Activated T-cell treated with anti-CD3 and anti-CD28 coated beads, Interleukin-2, amount 50 U/mL, for 72 hours (primary cell): ENCODE measurements at regions not wholly inside any gene's neighbourhood (a gene's known extent, or its start where the extent isn't known, plus 50 kb on each side); places are given as distances from the start of the nearest gene placed in this dataset.
"Not testable (repeated sequence)": the region's sequence is repeated elsewhere in the genome, so short reads cannot be mapped to it uniquely, and the experiment has no call there.

Source experiments
- ATAC-seq, 2 donors: fragments of 150-1000 bp; cut with Tn5 transposase; replicated peaks in 1 of 2; 2 replicates each; pipeline ENCODE4 v1.10.0; 2021; ENCODE audit warnings: moderate library complexity in 2 of 2, mild to moderate bottlenecking in 1 of 2
- DNase-seq, 2 donors: peaks; one replicate each; pipeline ENCODE4 v3.0.0; 2021 to 2022; ENCODE audit warnings: mixed read lengths in 1 of 2
- H3K27ac Mint-ChIP-seq: one replicate; pipeline ENCODE4 v1.8.0; 2022; ENCODE audit warnings: mild to moderate bottlenecking, moderate library complexity, mixed read lengths
- H3K27me3 Mint-ChIP-seq: one replicate; pipeline ENCODE4 v1.8.0; 2022; ENCODE audit warnings: low read depth, mixed read lengths
- H3K36me3 Mint-ChIP-seq, 2 donors: one replicate each; pipeline ENCODE4 v1.8.0; 2022; ENCODE audit warnings: mixed read lengths in 2 of 2, mild to moderate bottlenecking in 1 of 2; ENCODE audit not compliant: insufficient read depth in 2 of 2
- H3K4me1 Mint-ChIP-seq: one replicate; pipeline ENCODE4 v1.8.0; 2022; ENCODE audit warnings: low read depth, mixed read lengths
- H3K4me3 Mint-ChIP-seq, 2 donors: one replicate each; pipeline ENCODE4 v1.8.0; 2022; ENCODE audit warnings: mild to moderate bottlenecking in 2 of 2, mixed read lengths in 2 of 2, moderate library complexity in 2 of 2
- H3K9me3 Mint-ChIP-seq, 2 donors: one replicate each; pipeline ENCODE4 v1.8.0; 2022; ENCODE audit warnings: mixed read lengths in 2 of 2

DNA sequence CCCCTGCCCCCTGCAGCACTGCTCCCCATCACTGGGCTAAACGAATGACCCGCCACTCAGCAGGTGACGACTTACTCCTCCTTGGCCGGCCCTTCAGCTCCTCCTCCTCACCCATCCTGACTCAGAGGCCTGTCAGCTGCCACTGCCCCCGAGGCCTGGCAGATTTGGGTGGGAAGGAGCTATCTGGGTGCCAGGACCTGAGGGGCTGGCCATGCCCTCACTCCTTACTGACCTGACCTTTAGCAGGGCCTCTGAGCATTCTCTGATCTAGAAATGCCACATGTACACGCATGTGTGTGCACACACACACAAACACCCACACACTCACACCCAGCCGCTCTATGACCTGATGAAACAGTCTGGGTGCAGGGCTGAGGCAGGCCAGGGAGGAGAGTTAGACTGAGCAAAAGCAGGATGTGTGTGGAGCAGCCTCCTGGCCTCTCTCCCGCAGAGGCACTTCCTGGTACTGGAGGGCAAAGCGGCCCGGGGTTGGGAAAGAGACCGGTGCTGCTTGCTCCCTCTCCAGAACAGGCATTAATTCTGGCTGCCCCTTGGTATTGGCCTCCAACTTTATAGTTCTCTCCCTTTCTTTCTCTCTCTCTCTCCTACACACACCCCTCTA lies 68.0 kb downstream of the ZFP36L2 start:
- no peaks in the 10 kb centered on the region for H3K36me3 Mint-ChIP-seq
- H3K27me3 Mint-ChIP-seq: no peaks in the 10 kb centered on the region
- peaks cover 62% of the 10 kb centered on the region for H3K4me1 Mint-ChIP-seq
- ATAC-seq: peak; percentile 56 to 65
- peak; percentile 69 to 73 for DNase-seq
- H3K4me3 Mint-ChIP-seq: peak overlapping the region; percentile 81 to 89
- H3K9me3 Mint-ChIP-seq: no peaks in the 10 kb centered on the region
- H3K27ac Mint-ChIP-seq: peak overlapping the region; percentile 90

DNA sequence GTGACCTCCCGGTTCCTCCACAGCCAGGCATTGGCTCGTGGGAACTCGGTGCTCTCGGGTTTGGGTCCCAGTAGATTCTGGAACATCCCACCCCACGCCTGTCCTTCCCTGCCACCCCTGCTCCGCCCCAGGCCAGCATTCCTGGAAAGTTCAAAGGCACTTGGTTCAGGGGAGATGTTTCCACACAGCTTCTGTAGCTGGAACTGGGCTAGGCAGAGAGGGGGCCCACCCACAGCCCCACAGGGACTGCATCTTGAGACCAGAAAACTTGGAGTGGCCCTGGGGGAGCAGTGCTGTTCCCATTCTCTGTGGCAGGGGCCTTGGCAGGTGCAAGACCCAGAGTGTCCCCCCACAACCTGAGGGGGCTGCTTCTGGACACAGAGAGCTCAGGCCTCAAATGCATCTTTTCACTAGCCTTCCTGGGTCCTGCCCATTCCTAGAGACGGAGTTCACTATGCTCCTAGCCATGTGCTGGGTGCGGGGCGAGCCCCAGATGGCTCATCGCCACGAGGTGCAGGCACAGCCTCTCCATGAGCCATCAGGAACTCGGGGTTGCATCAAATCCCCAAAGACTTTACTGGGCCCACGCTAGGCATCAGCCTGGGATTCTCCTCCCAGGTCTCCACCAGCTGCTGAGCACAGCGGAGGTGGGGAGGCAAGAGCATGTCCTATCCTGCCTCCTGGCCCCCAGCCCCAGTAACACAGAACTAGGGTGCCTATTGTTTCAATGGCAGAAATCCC lies 68.7 kb downstream of the ZFP36L2 start:
- Mint-ChIP-seq H3K27ac (no peak overlapping the region), H3K36me3 (no peaks in the 10 kb centered on the region), H3K4me1 (peaks cover 67% of the 10 kb centered on the region), H3K9me3 (no peaks in the 10 kb centered on the region), H3K27me3 (no peaks in the 10 kb centered on the region), H3K4me3 (peak overlapping the region; percentile 81 to 89)
- DNase-seq: no peak
- no peak for ATAC-seq

DNA sequence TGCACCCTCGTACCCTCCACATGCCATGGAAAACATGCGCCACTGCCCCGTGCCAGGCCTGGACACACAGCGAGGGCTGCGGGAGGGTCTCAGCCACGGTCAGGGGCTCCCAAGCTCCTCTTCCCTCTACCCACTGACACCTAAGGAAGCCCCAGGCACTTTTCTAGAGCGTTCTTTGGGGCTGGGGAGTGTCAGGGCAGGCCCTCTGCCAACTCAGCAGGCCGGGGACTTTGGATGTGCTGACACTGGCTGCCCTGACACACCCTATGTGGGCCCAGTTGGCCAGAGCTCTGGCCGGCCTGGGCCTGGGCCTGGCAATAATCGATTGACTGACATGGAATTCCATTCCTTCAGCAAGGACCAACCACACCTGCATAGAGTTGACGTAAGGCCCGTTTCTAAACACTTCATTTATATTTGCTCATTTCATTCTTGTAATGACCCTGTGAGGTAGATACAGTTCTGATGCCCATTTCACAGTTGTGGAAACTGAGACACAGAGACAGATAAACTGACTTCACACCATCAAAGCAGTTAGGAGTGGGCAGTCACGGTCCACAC lies 70.5 kb downstream of the ZFP36L2 start:
- ATAC-seq: no peak
- no peak overlapping the region for H3K27ac Mint-ChIP-seq

DNA sequence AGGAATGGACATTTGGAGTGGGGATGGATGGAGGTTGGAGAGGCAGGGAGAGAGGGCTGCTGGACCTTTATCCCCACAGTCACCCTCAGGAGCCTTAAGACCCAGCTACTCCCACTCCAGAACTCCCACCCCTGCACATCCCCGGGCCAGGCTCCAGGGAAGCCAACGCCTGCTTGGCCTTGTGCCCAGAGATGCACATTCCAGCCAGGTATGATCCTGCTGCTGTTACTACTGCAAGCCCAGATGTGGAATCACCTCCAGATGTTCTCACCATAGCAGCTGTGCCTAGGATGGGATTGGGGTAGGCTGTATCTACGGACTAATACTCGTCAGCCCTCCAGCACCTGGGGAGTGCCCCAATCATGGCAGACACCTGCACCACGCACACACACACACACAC lies 71.7 kb downstream of the ZFP36L2 start:
- Mint-ChIP-seq H3K4me1 (peaks cover 73% of the 10 kb centered on the region), H3K27ac (no peak overlapping the region), H3K4me3 (no peak overlapping the region)

More for the DNA sequence above, 70.5 kb downstream of the ZFP36L2 start:
- Mint-ChIP-seq H3K4me3 (no peak overlapping the region), H3K9me3 (no peaks in the 10 kb centered on the region), H3K27me3 (no peaks in the 10 kb centered on the region), H3K36me3 (no peaks in the 10 kb centered on the region), H3K4me1 (peaks cover 73% of the 10 kb centered on the region)
- no peak for DNase-seq

DNA sequence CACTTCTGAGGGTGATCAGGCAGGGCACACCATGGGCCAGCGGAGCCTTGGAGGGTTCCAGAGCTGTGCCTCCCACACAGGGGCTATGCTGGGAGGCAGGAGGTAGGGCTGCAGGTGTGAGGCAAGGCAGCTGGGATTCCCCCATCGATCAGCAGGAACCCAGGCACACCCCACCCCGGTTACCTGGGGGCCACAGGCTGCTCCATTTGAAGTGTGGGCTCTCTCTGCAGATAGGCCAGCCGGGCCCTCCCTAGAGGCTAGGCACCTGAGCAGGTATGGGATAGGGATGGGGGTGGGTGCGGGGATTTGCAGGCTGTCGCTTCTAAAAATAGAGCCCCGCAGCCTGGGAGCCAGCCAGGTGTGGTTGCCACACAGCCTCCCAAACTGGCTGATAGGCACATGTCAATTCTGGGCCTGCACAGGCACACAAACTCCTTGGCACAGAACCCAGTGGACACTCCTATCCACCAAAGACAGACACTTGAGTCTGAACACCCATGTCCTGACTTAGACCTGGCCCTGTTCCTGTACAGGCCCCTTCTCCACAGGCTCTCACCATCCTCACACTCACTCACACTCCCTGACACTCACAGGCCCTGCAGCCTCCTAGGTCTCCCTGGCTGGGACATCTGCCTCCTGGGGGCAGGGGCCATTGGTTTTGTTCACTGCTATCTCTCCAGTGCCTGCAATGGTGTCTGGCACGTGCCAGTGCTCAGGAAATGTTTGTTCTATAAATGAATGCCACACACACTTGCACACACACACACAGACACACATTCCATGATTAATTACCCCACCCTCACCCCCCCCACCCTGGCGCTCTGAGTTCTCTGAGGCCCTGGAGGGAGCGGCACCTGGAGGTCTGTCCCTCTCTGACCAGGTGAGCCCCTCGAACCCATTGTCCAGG lies 73.4 kb downstream of the ZFP36L2 start:
- DNase-seq: no peak
- ATAC-seq: no peak
- Mint-ChIP-seq H3K27ac (no peak overlapping the region), H3K9me3 (no peaks in the 10 kb centered on the region), H3K27me3 (no peaks in the 10 kb centered on the region), H3K4me3 (no peak overlapping the region), H3K36me3 (no peaks in the 10 kb centered on the region), H3K4me1 (peaks cover 73% of the 10 kb centered on the region)

More for the DNA sequence above, 71.7 kb downstream of the ZFP36L2 start:
- ATAC-seq: no peak
- no peak for DNase-seq
- no peaks in the 10 kb centered on the region for H3K27me3 Mint-ChIP-seq
- H3K36me3 Mint-ChIP-seq: no peaks in the 10 kb centered on the region
- H3K9me3 Mint-ChIP-seq: no peaks in the 10 kb centered on the region

DNA sequence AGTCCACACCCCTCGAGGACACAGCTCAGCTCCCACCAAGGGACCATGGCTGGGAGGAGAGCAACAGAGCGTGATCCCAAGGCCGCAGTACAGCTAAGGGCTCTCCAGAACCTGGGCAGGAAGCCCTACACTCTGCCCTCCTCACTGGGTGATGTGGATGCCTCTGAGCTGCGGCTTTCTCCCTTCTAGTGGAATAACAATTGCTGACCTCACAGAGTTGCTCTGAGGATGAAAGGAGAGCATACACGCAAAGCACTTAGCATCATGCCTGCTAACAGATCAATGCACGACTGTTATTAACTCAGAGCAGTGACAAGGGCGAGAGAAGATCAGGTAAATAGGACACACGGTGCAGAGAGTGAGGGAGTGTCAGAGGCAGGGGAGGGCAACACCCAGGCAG lies 74.2 kb downstream of the ZFP36L2 start:
- Mint-ChIP-seq H3K27ac (no peak overlapping the region), H3K4me3 (peak overlapping the region in 1 of 2 donors; percentile 31), H3K27me3 (no peaks in the 10 kb centered on the region), H3K4me1 (peaks cover 68% of the 10 kb centered on the region), H3K36me3 (no peaks in the 10 kb centered on the region), H3K9me3 (no peaks in the 10 kb centered on the region)
- no peak for ATAC-seq
- no peak for DNase-seq

DNA sequence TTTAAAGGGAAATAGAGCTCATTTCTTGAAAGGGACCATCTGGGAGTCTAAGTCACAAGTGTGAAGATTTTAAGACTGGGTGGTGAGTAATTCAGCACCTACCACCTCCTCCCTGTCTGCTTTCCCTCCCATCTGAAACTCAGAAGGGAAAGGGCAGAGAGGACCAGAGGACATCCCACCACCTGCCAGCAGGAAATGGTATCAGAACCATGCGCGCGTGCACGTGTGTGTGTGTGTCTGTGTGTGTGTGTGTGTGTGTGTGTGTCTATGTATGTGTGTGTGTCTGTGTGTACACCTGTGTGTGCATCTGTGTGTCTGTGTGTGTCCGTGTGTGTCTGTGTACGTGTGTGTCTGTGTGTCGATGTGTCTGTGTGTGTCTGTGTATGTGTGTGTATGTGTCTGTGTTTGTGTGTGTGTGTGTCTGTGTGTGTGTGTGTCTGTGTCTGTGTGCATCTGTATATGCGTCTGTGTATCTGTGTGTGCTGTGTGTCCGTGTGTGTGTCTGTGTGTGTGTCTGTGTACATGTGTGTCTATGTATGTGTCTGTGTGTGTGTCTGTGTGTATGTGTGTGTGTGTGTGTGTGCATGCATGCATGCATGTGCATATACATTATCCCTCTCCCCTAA lies 76.8 kb downstream of the ZFP36L2 start:
- ATAC-seq: peak; percentile 88 to 94
- Mint-ChIP-seq H3K36me3 (no peaks in the 10 kb centered on the region), H3K4me1 (peaks cover 69% of the 10 kb centered on the region), H3K27ac (peak overlapping the region; percentile 1), H3K4me3 (peak overlapping the region; percentile 47 to 58), H3K27me3 (no peaks in the 10 kb centered on the region), H3K9me3 (no peaks in the 10 kb centered on the region)
- peak in 1 of 2 donors; percentile 56 for DNase-seq

DNA sequence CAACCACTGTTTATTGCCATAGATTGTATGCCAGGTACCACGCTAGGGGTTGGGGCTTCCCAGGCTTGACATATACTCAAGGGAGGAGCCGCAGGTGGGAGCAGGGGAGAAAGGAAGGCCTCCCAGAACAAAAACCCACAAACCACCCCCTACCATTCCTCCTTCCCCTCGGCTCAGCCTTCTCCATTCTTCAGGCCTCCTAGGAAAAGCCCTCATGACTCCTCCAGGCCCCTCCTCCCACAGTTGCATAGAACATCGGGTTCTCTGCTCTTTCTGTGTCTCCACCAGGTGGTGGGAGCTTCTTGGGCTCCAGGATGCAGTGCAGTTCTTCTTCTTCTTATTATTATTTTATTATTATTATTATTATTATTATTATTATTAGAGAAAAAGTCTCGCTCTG lies 80.3 kb downstream of the ZFP36L2 start:
- Mint-ChIP-seq H3K4me1 (peaks cover 62% of the 10 kb centered on the region), H3K4me3 (no peak overlapping the region), H3K27me3 (no peaks in the 10 kb centered on the region), H3K36me3 (peaks cover 4 to 6% of the 10 kb centered on the region in 2 donors), H3K9me3 (no peaks in the 10 kb centered on the region), H3K27ac (no peak overlapping the region)
- no peak for DNase-seq
- no peak for ATAC-seq

DNA sequence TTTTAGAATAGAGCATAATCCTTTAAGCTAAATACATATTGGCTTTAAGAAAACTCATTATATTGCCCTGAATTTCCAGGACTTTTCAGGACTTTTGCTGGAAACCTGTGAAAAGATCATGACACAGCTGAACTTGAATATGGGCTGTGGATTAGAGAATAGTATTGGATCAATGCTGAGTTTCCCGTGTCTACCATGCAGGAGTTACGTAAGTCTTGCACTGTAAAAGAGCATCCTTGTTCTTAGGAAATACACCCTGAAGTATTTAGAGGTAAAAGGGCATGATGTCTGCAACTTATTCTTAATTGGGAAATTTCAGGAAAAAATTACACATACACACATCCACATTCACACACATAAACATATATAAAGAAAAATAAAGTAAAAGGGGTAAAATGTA lies 82.1 kb downstream of the ZFP36L2 start:
- Mint-ChIP-seq H3K27ac (no peak overlapping the region), H3K4me1 (peaks cover 65% of the 10 kb centered on the region)

DNA sequence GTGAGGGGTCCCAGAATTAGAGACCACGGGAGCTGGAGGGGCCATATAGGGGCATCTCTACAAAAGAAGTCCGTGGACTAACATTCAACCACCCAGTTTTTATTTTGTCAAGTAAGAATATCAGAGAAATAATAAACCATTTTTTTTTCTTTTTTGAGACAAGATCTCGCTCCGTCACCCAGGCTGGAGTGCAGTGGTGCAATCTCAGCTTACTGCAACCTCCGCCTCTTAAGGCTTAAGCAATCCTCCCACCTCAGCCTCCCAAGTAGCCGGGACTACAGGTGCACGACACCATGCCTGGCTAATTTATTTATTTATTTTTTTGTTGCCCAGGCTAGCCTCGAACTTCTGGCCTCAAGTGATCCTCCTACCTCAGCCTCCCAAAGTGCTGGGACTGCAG lies 82.7 kb downstream of the ZFP36L2 start:
- peaks cover 65% of the 10 kb centered on the region for H3K4me1 Mint-ChIP-seq

More for the DNA sequence above, 82.1 kb downstream of the ZFP36L2 start:
- H3K4me3 Mint-ChIP-seq: no peak overlapping the region
- peaks cover 0 to 2% of the 10 kb centered on the region in 2 donors for H3K9me3 Mint-ChIP-seq
- DNase-seq (no peak), ATAC-seq (no peak)
- peaks cover 8 to 10% of the 10 kb centered on the region in 2 donors for H3K36me3 Mint-ChIP-seq
- no peaks in the 10 kb centered on the region for H3K27me3 Mint-ChIP-seq

DNA sequence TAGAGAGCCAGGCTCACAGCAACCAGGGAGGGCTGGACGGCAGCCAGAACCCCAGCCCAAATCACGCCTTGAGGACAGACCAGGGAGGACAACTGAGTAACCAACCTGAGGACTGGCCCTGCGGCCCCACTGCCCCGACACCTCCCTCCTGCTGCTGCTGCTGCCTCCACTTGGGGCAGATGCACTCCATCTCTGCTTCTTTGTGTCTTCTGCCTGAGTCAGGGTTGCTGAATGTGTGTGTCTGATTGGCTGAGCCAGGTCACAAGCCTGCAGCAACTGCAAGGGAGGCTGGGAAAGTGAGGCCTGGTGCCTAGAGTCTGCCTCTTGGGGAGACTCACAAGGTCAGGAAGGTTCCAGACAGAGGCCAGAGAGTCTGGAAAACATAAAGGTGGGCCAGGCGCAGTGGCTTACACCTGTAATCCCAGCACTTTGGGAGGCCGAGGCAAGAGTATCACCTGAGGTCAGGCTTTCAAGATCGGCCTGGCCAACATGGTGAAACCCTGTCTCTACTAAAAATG lies 83.4 kb downstream of the ZFP36L2 start:
- Mint-ChIP-seq H3K4me3 (peak overlapping the region; percentile 59 to 79), H3K4me1 (peaks cover 65% of the 10 kb centered on the region), H3K27me3 (no peaks in the 10 kb centered on the region), H3K36me3 (peaks cover 8 to 11% of the 10 kb centered on the region in 2 donors), H3K27ac (peak overlapping the region; percentile 61), H3K9me3 (peaks cover 0 to 2% of the 10 kb centered on the region in 2 donors)
- DNase-seq (peak; percentile 68 to 70), ATAC-seq (peak; percentile 73 to 77)

More for the DNA sequence above, 82.7 kb downstream of the ZFP36L2 start:
- H3K27me3 Mint-ChIP-seq: no peaks in the 10 kb centered on the region
- H3K36me3 Mint-ChIP-seq: peaks cover 8 to 11% of the 10 kb centered on the region in 2 donors
- peaks cover 0 to 2% of the 10 kb centered on the region in 2 donors for H3K9me3 Mint-ChIP-seq
- peak overlapping the region; percentile 22 for H3K27ac Mint-ChIP-seq
- DNase-seq: no peak
- no peak for ATAC-seq
- no peak overlapping the region for H3K4me3 Mint-ChIP-seq

DNA sequence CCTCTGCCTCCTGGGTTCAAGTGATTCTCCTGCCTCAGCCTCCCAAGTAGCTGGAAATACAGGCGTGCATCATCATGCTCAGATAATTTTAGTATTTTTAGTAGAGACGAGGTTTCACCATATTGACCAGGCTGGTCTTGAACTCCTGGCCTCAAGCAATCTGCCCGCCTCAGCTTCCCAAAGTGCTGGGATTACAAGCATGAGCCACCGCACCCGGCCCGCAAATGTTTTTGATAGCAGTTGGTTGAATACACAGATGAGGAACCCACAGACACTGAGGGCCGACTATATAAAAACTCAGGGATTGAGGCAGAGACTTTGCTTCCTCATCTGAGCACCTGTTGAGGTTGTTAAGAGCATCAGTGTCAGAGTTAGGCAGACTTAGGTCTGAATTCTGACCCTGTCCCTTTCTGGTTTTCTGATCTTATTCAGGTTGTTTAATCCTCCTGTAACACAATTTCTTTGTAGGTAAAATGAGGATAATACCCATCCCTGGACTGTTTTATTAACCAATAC lies 84.7 kb downstream of the ZFP36L2 start:
- H3K27me3 Mint-ChIP-seq, ATAC-seq, H3K9me3 Mint-ChIP-seq, H3K27ac Mint-ChIP-seq, DNase-seq: not testable (repeated sequence)
- H3K4me1 Mint-ChIP-seq: peaks cover 75% of the 10 kb centered on the region
- peak overlapping the region; percentile 43 to 79 for H3K4me3 Mint-ChIP-seq
- peaks cover 8 to 11% of the 10 kb centered on the region in 2 donors for H3K36me3 Mint-ChIP-seq
